GM10266 (cell line): ENCODE measurements at regions not wholly inside any gene's neighbourhood (a gene's known extent, or its start where the extent isn't known, plus 50 kb on each side); places are given as distances from the start of the nearest gene placed in this dataset.

ENCODE experiments used
- DNase-seq: peaks from one replicate; pipeline ENCODE4 v3.0.0; 2012; ENCODE audit errors: extremely low spot score
- TF ChIP-seq, protein P1 (sequence below): IDR thresholded peaks from 2 replicates; pipeline ENCODE4 v1.5.1; 2012; ENCODE audit warnings: mild to moderate bottlenecking, low read depth; ENCODE audit not compliant: control insufficient read depth, insufficient read depth; ENCODE audit errors: missing control alignments

DNA sequence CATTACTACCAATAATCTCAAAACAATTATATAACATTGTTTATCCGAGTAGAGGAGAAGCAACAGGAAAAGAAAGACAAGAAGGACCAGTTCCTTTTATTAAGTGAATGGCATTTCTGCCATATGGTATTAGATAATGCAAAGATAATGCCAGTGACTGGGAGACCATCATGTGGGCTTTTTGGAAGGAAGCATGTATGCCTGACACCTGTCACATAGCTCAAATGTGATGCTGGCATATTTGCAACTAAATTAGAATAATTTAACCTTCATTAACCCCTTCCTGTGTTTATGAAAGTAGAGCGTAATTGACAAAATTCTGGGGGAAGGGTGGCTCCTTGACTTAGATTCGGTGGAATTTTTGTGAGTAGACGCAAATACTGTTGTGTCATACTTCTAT lies 733.0 kb downstream of the TUSC7 start:
- TF ChIP-seq, protein P1, sequence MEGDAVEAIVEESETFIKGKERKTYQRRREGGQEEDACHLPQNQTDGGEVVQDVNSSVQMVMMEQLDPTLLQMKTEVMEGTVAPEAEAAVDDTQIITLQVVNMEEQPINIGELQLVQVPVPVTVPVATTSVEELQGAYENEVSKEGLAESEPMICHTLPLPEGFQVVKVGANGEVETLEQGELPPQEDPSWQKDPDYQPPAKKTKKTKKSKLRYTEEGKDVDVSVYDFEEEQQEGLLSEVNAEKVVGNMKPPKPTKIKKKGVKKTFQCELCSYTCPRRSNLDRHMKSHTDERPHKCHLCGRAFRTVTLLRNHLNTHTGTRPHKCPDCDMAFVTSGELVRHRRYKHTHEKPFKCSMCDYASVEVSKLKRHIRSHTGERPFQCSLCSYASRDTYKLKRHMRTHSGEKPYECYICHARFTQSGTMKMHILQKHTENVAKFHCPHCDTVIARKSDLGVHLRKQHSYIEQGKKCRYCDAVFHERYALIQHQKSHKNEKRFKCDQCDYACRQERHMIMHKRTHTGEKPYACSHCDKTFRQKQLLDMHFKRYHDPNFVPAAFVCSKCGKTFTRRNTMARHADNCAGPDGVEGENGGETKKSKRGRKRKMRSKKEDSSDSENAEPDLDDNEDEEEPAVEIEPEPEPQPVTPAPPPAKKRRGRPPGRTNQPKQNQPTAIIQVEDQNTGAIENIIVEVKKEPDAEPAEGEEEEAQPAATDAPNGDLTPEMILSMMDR = no peak

DNA sequence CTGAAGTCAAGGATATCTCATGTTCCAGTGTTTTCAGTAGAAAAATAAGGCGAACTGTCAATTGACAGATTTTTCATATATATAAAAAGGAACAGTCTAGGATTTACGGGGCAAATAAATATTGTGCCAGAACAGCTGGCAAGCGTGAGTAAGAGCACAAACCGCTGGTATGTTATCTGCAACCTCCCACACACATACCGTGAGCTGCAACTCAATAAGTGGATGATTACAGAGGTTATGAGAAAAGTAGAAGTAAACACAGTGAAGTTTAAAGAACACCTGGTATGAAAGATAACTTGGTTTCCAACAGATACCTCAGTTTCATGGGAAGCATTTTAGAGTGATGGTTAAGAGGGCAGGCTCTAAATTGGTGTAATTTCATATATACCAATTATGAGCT lies 733.4 kb downstream of the TUSC7 start:
- DNase-seq = no peak
- TF ChIP-seq, protein P1 = no peak

More for the DNA sequence above, 733.0 kb downstream of the TUSC7 start:
- DNase-seq = no peak

- DNase-seq = no peak
- TF ChIP-seq, protein P1 = no peak
Observed at GRCh38 chr3:117444175-117444574, 734.6 kb downstream of the TUSC7 start.

- TF ChIP-seq, protein P1 = no peak
- no peak for DNase-seq
Observed at GRCh38 chr3:117447419-117447818, 737.8 kb downstream of the TUSC7 start.

DNA sequence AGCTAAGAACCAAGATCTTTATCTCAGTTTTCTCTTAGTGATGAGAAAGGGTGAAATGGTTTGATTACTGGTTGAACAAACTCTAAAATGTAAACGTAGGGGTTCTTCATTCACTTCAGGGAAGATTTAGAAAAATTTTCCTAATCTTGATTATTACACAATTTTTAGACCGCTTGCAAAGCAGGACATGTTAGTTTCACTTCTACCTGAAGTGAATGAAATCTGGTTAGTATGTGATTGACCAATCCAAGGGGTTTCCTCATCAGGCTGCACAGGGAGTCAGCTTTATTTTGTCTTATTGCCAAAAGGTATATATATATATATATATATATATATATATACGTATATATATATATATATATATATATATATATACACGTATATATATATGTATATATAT lies 740.4 kb downstream of the TUSC7 start:
- TF ChIP-seq, protein P1 = no peak
- DNase-seq = no peak

DNA sequence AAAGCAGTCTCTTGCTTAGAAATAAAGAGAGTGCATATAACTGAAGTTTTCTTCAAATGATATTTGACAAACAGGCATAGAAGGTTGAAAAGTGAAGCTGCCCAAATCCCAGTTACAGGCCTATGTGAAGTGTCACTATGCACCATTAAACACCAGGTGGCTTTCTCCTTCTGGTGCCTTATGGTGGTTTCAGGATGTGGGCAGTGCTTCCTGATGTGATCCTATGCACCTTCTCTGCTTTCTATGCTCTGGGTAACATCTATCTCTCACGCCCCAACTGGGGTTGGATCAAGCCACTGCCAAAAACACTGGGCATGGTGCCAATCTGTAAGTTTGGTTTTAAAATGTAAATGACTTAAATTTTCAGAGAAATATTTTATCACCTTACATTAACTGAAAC lies 744.7 kb downstream of the TUSC7 start:
- TF ChIP-seq, protein P1 = no peak
- DNase-seq = no peak

DNA sequence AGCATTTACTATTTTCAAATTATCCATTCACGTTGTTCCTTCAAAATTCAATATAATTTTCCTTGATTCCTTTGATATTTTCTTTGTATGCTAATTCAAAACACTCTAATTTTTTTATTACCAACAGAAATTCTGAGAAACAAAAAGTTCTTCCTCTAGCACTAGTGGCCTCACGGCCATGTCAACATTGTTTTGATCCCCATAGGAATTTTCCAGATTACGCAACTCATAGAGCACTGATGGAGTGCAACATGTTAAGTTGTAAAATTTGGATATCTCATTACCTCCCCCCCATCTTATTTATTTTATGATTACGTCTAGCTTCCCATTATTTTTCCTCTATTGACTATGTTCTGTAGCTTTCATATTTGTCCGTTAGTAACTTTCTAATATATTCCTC lies 745.3 kb downstream of the TUSC7 start:
- DNase-seq = no peak
- TF ChIP-seq, protein P1 = no peak

GRCh38 chr3:117455782-117456181 lies 746.2 kb downstream of the TUSC7 start:
- TF ChIP-seq, protein P1 = no peak

More at GRCh38 chr3:117455782-117456181, 746.2 kb downstream of the TUSC7 start:
- no peak for DNase-seq
